IPS-NIHi7 (cell line): ENCODE measurements at regions not wholly inside any gene's neighbourhood (a gene's known extent, or its start where the extent isn't known, plus 50 kb on each side); places are given as distances from the start of the nearest gene placed in this dataset.
"Not testable (repeated sequence)": the region's sequence is repeated elsewhere in the genome, so short reads cannot be mapped to it uniquely, and the experiment has no call there.

Experiments
- DNase-seq: peaks from one replicate; pipeline ENCODE4 v3.0.0; 2012; ENCODE audit warnings: mixed read lengths; ENCODE audit errors: extremely low spot score

- DNase-seq = no peak
Observed at GRCh38 chr3:89533275-89533674, 425.9 kb downstream of the EPHA3 start.

GRCh38 chr3:89554587-89554986 is 447.2 kb downstream of the EPHA3 start:
- DNase-seq = not testable (repeated sequence)

DNA sequence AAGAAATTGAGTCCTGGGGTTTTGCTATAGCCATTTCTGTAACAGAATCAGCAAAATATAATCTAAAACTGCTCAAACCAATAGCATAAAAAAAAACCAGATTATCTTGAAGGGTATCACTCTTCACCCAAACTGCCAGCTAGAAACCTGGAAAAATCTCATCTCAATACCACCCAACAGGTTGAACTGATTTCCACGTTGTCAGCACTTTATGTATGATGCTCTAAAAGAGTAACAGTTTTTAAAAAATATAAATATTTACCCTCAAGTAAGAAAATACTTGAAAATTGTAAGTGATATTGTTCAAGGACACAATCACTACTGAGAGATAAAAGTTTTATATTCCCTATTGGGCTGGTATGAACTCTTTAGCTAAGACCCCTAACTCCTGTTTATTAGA is 451.3 kb downstream of the EPHA3 start:
- no peak for DNase-seq

DNA sequence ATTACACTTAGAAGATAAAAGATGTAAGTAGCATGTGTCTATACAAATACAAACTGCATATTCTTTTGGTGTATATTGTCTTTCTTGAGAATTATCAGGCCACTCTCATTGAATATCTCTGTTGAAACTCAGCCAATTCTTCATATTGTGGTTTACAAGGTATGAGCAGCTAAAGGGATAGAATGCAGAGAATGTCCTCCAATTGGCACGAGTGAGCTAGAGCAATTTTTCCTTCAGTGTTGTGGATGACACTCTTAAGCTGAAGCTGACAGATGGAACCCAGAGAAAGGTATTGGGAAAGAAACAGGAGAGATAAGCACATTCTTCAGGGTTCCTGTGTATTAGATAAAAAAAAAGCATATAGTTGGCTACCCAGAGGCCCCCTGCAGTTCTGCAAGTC is 453.1 kb downstream of the EPHA3 start:
- DNase-seq = no peak

GRCh38 chr3:89562373-89562772 is 455.0 kb downstream of the EPHA3 start:
- DNase-seq = no peak

DNA sequence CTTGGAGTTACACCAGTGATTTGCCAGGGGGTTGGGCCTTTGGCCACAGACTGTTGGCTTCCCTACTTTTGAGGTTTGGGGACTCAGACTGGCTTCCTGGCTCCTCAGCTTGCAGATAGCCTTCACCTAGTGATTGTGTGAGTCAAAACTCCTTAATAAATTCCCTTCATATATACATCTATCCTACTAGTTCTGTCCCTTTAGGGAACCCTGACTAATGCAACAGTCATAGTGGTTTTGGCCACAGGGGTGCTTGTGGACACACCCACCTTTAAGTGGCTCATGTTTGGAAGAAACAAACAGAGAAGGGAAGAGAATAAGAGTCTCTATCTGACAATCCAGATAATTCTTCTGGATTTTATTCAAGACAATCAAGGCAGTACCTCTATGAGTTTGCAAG is 457.7 kb downstream of the EPHA3 start:
- no peak for DNase-seq

DNA sequence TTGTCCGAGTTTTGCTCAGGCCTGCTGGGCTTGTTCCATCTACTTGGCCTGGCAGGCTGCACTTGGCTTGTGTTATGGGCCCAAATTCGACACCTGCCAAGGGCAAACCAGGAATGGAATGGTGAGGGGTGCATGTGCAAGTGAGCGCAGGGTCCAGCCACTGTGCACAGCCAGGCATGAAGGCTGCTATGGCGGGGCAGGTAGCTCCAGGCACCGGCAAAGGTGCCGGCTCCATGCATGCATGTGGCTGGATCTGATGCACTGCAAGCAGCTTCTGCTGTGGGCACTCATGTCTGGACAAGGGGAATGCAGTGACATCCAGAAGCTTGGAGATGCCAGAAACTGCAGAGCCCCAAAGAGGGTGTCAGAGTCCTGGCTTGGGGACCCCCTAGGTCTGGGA is 463.0 kb downstream of the EPHA3 start:
- DNase-seq = no peak

DNA sequence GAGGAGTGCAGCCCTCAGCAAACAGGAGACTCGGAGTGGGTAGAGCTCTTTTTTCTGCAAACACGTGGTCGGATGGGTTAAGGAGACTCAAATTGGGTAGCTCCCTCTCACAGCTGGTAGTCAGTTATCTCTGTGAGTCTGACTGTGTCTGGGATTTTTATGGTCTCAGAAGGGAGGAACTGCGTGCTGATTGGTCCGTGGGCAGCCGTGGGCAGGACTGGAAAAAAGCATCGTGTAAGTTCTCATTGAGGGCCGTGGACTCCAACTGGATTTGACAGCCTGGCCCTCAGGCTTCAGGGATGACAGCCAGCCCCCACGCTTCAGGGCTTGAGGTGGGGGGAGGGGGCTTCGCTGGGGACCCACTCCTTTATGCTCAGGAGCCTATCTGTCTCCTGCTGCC is 463.9 kb downstream of the EPHA3 start:
- no peak for DNase-seq

DNA sequence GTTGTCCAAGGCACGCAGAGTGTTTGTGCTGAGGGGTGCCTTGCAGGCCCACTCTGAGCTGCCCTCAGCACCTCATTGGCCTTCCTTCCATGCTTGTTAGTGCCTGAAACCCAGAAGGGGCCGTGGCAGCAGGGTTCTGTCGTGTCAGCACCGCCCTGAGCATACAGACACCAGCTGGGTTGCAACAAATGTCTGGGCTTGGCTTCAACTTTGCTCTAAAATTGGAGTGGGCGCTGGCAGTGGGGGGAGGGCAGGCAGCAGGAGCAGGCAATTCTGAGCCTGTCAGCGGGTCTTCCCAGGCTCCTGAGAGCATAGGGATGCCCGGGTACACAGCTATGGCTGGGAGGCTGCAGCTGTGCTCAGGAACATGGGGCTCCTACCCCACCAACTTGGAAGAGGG is 464.3 kb downstream of the EPHA3 start:
- no peak for DNase-seq

DNA sequence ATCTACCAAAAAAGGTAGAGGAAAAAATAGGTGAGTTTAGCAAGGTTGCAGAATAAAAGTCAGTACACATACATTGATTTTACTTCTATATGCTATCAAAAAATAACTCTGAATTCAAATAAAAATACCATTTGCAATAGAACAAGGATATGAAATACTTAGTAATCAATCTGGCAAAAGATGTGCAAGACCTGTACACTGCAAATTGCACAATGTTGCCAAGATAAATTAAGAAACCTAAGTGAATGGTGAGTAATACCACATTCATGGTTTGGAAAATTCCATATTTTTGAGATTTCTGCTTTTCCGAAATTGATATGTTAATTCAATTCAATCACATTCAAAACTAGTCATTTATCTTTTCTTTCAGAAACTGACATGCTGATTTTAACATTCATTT is 464.8 kb downstream of the EPHA3 start:
- no peak for DNase-seq

GRCh38 chr3:89576417-89576816 is 469.0 kb downstream of the EPHA3 start:
- DNase-seq = no peak

- DNase-seq = peak; percentile 16
Observed at GRCh38 chr3:89577637-89578530, 470.5 kb downstream of the EPHA3 start.

GRCh38 chr3:89580859-89581258 is 473.4 kb downstream of the EPHA3 start:
- no peak for DNase-seq

DNA sequence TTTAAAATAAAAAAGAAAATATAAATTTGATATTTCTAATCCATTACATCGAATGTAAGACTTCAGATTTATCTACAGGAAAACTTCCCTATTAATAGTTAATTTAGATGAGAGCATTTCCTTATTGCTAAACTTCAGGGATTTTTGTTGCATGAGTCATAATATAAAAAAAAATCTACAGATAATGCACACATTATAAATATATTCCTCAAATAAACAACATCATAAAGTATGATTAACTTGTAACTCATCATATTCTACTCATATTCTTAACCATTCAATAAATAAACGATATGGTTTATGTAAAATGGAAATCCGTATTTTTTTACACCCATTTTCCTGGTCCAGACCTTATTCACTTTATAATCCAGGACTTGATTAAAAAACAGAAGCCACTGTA is 477.0 kb downstream of the EPHA3 start:
- DNase-seq = no peak

- no peak for DNase-seq
Observed at GRCh38 chr3:89586256-89586655, 478.8 kb downstream of the EPHA3 start.

- no peak for DNase-seq
Observed at GRCh38 chr3:89586676-89587075, 479.3 kb downstream of the EPHA3 start.

GRCh38 chr3:89606151-89606550 is 498.7 kb downstream of the EPHA3 start:
- no peak for DNase-seq

GRCh38 chr3:89612027-89612426 is 504.6 kb downstream of the EPHA3 start:
- no peak for DNase-seq

DNA sequence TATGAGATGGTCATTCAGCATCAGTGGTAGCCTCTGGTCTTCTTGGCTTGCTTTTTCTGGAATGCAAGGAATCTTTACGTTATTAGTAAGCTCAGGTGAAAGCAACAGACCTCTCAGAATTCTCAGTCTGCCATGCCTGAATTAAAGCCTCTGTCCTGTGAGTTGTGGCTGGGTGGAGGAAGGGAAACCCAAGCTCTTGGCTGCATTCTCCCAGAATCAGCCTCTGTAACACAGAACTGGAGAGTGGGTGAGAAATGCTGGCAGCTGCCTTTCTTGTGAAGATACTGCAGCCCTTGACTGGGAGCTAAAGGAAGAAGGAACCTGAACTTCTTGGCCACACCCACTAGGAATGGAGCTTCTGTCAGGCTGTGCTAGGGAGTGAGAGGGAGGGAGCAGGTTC is 505.8 kb downstream of the EPHA3 start:
- DNase-seq = peak; percentile 25

DNA sequence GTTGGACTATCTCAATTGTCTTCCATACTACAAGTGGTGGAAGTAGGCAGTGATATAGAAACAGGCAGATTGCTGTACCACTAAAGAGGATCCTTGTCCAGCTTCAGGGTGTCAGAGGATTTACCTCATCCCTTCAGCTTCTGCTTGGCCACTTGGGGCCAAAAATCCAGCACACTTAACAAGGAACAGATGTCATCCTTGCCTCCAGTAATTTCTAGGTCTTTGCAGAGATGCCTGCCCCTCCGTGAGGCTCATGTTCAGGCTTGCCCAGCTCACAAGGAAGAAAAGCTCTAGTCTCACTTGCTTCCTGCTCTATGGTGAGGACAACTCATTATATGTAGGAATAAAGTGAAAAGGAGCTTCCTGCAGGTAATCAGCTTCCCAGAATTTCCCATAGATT is 510.3 kb downstream of the EPHA3 start:
- no peak for DNase-seq

- DNase-seq = no peak
Observed at GRCh38 chr3:89619263-89619662, 511.8 kb downstream of the EPHA3 start.

GRCh38 chr3:89622063-89622700 is 514.8 kb downstream of the EPHA3 start:
- DNase-seq = no peak

- DNase-seq = no peak
Observed at GRCh38 chr3:89624494-89624893, 517.1 kb downstream of the EPHA3 start.
